GM23338 (cell line): ENCODE measurements at regions not wholly inside any gene's neighbourhood (a gene's known extent, or its start where the extent isn't known, plus 50 kb on each side); places are given as distances from the start of the nearest gene placed in this dataset.

Experiments
- ATAC-seq: fragments of 200-7000 bp; cut with Tn5 transposase; 3 replicates; pipeline ENCODE4 v1.9.1; 2020
- DNase-seq: peaks from one replicate; pipeline ENCODE4 v3.0.0-alpha.2; 2015; ENCODE audit warnings: low spot score
- H2AFZ ChIP-seq: fragments of 200-600 bp; sonication (generic); 2 replicates; pipeline ENCODE4 v1.8.0; 2016; ENCODE audit warnings: antibody characterized with exemption, mild to moderate bottlenecking, moderate library complexity
- H3F3A ChIP-seq: fragments of 200-600 bp; sonication (generic); replicated peaks from 2 replicates; pipeline ENCODE4 v1.8.0; 2017; ENCODE audit warnings: antibody characterized with exemption, mixed run types, low read depth
- H3K27ac ChIP-seq: fragments of 200-600 bp; sonication (generic); 2 replicates; pipeline ENCODE4 v1.6.1; 2016; ENCODE audit warnings: low read depth
- H3K27me3 ChIP-seq: fragments of 200-600 bp; sonication (generic); 2 replicates; pipeline ENCODE4 v1.8.0; 2016; ENCODE audit warnings: mild to moderate bottlenecking, mixed run types, moderate library complexity; ENCODE audit not compliant: insufficient read depth
- H3K36me3 ChIP-seq: fragments of 200-600 bp; sonication (generic); 2 replicates; pipeline ENCODE4 v1.8.0; 2016; ENCODE audit warnings: mild to moderate bottlenecking; ENCODE audit not compliant: insufficient read depth
- H3K4me1 ChIP-seq: fragments of 200-600 bp; sonication (generic); 2 replicates; pipeline ENCODE4 v1.8.0; 2016; ENCODE audit warnings: mild to moderate bottlenecking, moderate library complexity; ENCODE audit not compliant: insufficient read depth
- H3K4me2 ChIP-seq: fragments of 200-600 bp; sonication (generic); 2 replicates; pipeline ENCODE4 v1.7.1; 2017; ENCODE audit warnings: mixed run types
- H3K4me3 ChIP-seq: fragments of 200-600 bp; sonication (generic); 2 replicates; pipeline ENCODE4 v1.6.1; 2016; ENCODE audit warnings: mixed run types
- H3K79me2 ChIP-seq: fragments of 200-600 bp; sonication (generic); replicated peaks from 2 replicates; pipeline ENCODE4 v1.8.0; 2017; ENCODE audit warnings: mild to moderate bottlenecking; ENCODE audit not compliant: insufficient read depth
- H3K9me2 ChIP-seq: fragments of 200-600 bp; sonication (generic); 2 replicates; pipeline ENCODE4 v1.8.0; 2017; ENCODE audit not compliant: insufficient read depth
- H4K20me1 ChIP-seq: fragments of 200-600 bp; sonication (generic); replicated peaks from 2 replicates; pipeline ENCODE4 v1.8.0; 2017; ENCODE audit warnings: mild to moderate bottlenecking; ENCODE audit not compliant: insufficient read depth
- H3K27ac Mint-ChIP-seq: 2 replicates; pipeline ENCODE4 v1.8.0; 2020; ENCODE audit warnings: inconsistent platforms, mild to moderate bottlenecking, moderate library complexity, mixed read lengths
- H3K27me3 Mint-ChIP-seq: 3 replicates; pipeline ENCODE4 v1.8.0; 2022; ENCODE audit warnings: low read depth, mild to moderate bottlenecking, moderate library complexity, mixed read lengths, inconsistent platforms; ENCODE audit not compliant: insufficient read depth, poor library complexity
- H3K36me3 Mint-ChIP-seq: 3 replicates; pipeline ENCODE4 v1.8.0; 2021; ENCODE audit warnings: low read depth, mild to moderate bottlenecking, inconsistent platforms, moderate library complexity, mixed read lengths
- H3K4me1 Mint-ChIP-seq: 3 replicates; pipeline ENCODE4 v1.8.0; 2020; ENCODE audit warnings: mild to moderate bottlenecking, inconsistent platforms, mixed read lengths
- H3K4me3 Mint-ChIP-seq: 3 replicates; pipeline ENCODE4 v1.8.0; 2021; ENCODE audit warnings: moderate library complexity, mild to moderate bottlenecking, inconsistent platforms, mixed read lengths
- H3K9me3 Mint-ChIP-seq: 3 replicates; pipeline ENCODE4 v1.8.0; 2020; ENCODE audit warnings: moderate library complexity, mild to moderate bottlenecking, inconsistent platforms, mixed read lengths
- CREB1 ChIP-seq: fragments of 250-450 bp; sonication (Bioruptor Pico); IDR thresholded peaks from 2 replicates; pipeline ENCODE4 v1.5.0; 2020; ENCODE audit warnings: low read depth, mild to moderate bottlenecking, moderate library complexity
- ETS1 ChIP-seq: IDR thresholded peaks from 2 replicates; pipeline ENCODE4 v1.6.1; 2016; ENCODE audit warnings: antibody characterized with exemption
- TF ChIP-seq, protein P1 (sequence below): fragments of 250-450 bp; sonication (Bioruptor Pico); IDR thresholded peaks from 2 replicates; pipeline ENCODE4 v1.5.0; 2020; ENCODE audit warnings: mild to moderate bottlenecking, moderate library complexity
- TF ChIP-seq, protein P2 (sequence below), 2 experiments: fragments of 200-600 bp in 1 of 2; sonication (generic) in 1 of 2; conservative IDR thresholded peaks; 2 replicates each; pipeline versions ENCODE4 v1.5.1 to v1.6.1; 2016 to 2017; ENCODE audit warnings: antibody characterized with exemption in 2 of 2, low read depth in 2 of 2, mild to moderate bottlenecking in 2 of 2, moderate library complexity in 1 of 2

DNA sequence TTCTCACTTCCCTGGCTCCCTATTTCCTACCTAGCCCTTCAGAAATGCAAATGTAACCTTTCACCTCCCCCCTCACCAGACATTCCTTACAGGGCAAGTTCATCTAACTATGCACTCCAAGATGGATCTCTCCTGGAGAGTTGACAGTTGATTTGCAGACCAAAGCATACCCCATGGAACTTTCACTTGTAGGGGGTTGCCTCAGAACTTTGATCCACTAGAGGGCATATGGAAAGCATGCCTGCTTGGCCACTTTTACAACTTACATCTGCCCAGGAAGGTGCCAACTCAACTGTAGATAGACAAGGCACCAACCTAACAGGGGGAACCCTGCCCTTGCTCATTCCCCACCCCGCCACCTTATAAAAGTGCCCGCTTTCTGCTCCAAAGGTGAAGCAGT, 187.8 kb downstream of the NXNL2 start:
- Mint-ChIP-seq H3K4me3 (no peak overlapping the region), H3K4me1 (peaks cover 26% of the 10 kb centered on the region), H3K27ac (no peak overlapping the region), H3K27me3 (no peaks in the 10 kb centered on the region), H3K36me3 (no peaks in the 10 kb centered on the region), H3K9me3 (no peaks in the 10 kb centered on the region)
- Histone ChIP-seq H3F3A (no peaks in the 10 kb centered on the region), H3K4me3 (no peak overlapping the region), H3K9me2 (peaks cover 14% of the 10 kb centered on the region; the same call in 1 of the 2 replicates), H3K27me3 (no peaks in the 10 kb centered on the region), H3K36me3 (no peaks in the 10 kb centered on the region), H3K79me2 (no peaks in the 10 kb centered on the region), H2AFZ (no peak overlapping the region), H4K20me1 (no peaks in the 10 kb centered on the region), H3K4me2 (no peak overlapping the region), H3K4me1 (peaks cover 9% of the 10 kb centered on the region; the same call in 1 of the 2 replicates), H3K27ac (no peak overlapping the region)
- DNase-seq (peak; percentile 54), ATAC-seq (peak; percentile 67)
- no peak for TF ChIP-seq CREB1 (CRISPR knock-in tag)
- TF ChIP-seq, protein P1, sequence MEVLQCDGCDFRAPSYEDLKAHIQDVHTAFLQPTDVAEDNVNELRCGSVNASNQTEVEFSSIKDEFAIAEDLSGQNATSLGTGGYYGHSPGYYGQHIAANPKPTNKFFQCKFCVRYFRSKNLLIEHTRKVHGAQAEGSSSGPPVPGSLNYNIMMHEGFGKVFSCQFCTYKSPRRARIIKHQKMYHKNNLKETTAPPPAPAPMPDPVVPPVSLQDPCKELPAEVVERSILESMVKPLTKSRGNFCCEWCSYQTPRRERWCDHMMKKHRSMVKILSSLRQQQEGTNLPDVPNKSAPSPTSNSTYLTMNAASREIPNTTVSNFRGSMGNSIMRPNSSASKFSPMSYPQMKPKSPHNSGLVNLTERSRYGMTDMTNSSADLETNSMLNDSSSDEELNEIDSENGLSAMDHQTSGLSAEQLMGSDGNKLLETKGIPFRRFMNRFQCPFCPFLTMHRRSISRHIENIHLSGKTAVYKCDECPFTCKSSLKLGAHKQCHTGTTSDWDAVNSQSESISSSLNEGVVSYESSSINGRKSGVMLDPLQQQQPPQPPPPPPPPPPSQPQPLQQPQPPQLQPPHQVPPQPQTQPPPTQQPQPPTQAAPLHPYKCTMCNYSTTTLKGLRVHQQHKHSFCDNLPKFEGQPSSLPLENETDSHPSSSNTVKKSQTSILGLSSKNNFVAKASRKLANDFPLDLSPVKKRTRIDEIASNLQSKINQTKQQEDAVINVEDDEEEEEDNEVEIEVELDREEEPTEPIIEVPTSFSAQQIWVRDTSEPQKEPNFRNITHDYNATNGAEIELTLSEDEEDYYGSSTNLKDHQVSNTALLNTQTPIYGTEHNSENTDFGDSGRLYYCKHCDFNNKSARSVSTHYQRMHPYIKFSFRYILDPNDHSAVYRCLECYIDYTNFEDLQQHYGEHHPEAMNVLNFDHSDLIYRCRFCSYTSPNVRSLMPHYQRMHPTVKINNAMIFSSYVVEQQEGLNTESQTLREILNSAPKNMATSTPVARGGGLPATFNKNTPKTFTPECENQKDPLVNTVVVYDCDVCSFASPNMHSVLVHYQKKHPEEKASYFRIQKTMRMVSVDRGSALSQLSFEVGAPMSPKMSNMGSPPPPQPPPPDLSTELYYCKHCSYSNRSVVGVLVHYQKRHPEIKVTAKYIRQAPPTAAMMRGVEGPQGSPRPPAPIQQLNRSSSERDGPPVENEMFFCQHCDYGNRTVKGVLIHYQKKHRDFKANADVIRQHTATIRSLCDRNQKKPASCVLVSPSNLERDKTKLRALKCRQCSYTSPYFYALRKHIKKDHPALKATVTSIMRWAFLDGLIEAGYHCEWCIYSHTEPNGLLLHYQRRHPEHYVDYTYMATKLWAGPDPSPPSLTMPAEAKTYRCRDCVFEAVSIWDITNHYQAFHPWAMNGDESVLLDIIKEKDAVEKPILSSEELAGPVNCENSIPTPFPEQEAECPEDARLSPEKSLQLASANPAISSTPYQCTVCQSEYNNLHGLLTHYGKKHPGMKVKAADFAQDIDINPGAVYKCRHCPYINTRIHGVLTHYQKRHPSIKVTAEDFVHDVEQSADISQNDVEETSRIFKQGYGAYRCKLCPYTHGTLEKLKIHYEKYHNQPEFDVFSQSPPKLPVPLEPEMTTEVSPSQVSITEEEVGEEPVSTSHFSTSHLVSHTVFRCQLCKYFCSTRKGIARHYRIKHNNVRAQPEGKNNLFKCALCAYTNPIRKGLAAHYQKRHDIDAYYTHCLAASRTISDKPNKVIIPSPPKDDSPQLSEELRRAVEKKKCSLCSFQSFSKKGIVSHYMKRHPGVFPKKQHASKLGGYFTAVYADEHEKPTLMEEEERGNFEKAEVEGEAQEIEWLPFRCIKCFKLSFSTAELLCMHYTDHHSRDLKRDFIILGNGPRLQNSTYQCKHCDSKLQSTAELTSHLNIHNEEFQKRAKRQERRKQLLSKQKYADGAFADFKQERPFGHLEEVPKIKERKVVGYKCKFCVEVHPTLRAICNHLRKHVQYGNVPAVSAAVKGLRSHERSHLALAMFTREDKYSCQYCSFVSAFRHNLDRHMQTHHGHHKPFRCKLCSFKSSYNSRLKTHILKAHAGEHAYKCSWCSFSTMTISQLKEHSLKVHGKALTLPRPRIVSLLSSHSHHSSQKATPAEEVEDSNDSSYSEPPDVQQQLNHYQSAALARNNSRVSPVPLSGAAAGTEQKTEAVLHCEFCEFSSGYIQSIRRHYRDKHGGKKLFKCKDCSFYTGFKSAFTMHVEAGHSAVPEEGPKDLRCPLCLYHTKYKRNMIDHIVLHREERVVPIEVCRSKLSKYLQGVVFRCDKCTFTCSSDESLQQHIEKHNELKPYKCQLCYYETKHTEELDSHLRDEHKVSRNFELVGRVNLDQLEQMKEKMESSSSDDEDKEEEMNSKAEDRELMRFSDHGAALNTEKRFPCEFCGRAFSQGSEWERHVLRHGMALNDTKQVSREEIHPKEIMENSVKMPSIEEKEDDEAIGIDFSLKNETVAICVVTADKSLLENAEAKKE (CRISPR knock-in tag): peak; percentile 86
- no peak for TF ChIP-seq ETS1
- TF ChIP-seq, protein P2, sequence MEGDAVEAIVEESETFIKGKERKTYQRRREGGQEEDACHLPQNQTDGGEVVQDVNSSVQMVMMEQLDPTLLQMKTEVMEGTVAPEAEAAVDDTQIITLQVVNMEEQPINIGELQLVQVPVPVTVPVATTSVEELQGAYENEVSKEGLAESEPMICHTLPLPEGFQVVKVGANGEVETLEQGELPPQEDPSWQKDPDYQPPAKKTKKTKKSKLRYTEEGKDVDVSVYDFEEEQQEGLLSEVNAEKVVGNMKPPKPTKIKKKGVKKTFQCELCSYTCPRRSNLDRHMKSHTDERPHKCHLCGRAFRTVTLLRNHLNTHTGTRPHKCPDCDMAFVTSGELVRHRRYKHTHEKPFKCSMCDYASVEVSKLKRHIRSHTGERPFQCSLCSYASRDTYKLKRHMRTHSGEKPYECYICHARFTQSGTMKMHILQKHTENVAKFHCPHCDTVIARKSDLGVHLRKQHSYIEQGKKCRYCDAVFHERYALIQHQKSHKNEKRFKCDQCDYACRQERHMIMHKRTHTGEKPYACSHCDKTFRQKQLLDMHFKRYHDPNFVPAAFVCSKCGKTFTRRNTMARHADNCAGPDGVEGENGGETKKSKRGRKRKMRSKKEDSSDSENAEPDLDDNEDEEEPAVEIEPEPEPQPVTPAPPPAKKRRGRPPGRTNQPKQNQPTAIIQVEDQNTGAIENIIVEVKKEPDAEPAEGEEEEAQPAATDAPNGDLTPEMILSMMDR (conservative IDR thresholded peaks at IDR 0.05; ENCODE audit: low read depth in 2 of 2): peak; percentile 47 to 56
